ENCODE measurements at regions not wholly inside any gene's neighbourhood (a gene's known extent, or its start where the extent isn't known, plus 50 kb on each side); places are given as distances from the start of the nearest gene placed in this dataset.

GRCh38 chr12:30567082-30567481 is 128.6 kb downstream of the IPO8 start:
- TF ChIP-seq, protein P1, sequence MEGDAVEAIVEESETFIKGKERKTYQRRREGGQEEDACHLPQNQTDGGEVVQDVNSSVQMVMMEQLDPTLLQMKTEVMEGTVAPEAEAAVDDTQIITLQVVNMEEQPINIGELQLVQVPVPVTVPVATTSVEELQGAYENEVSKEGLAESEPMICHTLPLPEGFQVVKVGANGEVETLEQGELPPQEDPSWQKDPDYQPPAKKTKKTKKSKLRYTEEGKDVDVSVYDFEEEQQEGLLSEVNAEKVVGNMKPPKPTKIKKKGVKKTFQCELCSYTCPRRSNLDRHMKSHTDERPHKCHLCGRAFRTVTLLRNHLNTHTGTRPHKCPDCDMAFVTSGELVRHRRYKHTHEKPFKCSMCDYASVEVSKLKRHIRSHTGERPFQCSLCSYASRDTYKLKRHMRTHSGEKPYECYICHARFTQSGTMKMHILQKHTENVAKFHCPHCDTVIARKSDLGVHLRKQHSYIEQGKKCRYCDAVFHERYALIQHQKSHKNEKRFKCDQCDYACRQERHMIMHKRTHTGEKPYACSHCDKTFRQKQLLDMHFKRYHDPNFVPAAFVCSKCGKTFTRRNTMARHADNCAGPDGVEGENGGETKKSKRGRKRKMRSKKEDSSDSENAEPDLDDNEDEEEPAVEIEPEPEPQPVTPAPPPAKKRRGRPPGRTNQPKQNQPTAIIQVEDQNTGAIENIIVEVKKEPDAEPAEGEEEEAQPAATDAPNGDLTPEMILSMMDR (conservative IDR thresholded peaks at IDR 0.05; ENCODE audit: low read depth, low read length), result no peak
- TF ChIP-seq MXI1 (IDR thresholded peaks at IDR 0.05; ENCODE audit: borderline replicate concordance, low read depth, low read length), result no peak
